NCI-H524 treated with DMSO at 0.1 percent for 48 hours (cell line): ENCODE measurements at regions not wholly inside any gene's neighbourhood (a gene's known extent, or its start where the extent isn't known, plus 50 kb on each side); places are given as distances from the start of the nearest gene placed in this dataset.

Experiments
- DNase-seq: peaks from one replicate; lab custom pipeline; 2025; lab: John Stamatoyannopoulos, UW

DNA sequence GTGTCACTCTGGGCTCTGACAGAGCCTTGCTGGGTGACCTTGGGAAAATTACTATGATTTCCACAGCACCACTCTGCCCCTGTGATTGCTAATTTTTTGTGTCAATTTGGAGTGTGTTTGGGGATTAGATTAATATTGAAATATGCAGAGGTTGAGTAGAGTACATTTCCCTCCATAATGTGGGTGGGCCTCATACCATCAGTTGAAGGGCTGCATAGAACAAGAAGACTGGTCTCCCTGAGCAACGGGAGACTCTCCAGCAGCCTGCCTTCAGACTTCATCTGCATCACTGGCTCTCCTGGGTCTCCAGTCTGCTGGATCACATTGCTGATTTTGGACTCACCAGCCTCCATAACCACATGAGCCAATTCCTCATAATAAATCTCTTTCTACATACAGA lies 313.7 kb downstream of the TNS1 start:
- DNase-seq: no peak

DNA sequence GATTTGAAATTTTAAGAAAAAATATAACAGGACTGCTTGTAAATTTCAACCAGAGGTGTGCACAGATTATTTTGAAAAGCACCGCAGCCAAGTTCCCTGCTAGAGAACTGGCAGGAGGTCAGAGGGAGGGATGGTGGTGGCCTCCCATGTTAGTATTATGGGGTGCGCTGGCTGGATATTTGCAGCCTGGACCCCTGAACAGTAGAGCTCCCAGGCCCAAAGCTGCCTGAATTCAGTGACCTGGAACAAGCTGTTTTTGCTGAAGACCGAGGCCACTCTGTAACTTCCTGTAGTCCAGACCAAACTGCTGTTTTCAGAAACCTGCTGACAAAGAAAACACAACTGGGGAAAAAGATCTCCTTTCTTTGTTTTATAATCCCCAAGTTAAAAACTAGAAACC lies 314.3 kb downstream of the TNS1 start:
- DNase-seq: no peak

DNA sequence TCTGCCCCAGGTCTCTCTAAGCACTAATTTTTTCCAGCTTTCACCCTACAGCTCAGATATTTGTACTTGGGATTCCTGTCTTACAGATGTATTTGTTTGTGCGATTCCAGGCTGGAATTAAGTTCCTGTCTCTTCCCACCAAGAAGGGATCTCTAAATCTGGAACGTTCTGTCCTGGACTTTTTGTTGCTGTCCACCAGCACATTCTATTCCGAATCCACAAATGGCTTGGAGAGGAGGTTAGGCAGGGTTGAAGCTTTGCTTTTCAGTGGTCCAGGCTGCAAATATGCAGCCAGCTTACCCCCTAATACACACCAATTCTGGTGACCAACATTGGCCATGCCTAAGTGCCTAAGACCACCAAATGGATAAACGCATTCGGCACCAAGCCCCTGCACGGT lies 315.0 kb downstream of the TNS1 start:
- DNase-seq: no peak

DNA sequence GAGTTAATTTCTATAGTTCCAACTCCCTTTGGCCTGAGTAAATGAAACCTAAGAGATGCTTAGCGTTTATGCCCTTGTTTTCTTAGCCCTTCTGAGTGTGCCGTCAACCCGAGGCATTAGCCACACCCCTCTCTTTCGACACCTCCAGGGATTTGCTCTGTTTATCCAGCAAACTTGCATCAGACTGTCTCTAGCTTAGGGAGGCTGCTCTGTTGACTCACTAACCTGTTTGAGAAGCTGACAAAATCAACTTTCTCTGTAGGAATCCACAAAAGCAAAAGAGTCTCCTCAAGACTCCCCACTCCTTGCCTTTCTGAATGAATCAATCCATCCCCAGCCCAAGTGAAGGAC lies 317.6 kb downstream of the TNS1 start:
- no peak for DNase-seq

DNA sequence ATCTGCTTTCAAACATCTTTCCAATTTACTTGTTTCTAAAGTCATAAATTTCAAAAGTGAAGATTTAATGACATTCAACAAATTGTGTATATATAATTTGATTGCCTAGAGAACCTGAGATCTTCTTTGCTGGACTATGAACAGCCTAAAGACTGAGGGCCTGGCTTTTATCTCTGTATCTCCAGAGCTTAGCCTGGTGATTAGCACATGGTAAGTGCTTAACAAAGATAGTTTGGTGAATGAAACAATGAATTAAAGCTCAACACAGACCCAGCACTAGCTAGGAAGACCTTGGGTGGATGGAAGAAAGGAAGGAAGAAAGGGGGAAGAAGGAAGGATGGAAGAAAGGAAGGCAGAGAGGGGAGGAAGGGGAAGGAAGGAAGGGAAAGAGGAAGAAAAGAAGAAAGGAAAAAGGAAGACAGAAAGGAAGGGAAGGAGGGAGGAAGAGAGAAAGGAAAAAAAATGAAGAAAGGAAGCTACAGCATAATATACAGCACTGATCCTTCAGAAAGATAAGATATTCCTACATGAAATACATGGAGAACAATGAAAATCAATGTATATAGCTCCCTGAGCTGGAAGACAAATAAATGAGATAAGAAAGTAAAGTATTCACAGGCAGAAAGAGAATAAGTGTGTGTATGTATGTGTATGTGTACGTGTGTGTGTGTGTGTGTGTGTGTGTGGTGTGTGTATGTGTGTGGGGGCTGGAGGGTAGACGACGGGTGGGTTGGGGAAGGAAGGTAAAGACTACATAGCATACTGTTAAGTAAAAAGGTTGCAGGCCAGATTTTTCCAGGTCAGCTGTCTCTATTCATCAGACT lies 318.2 kb downstream of the TNS1 start:
- DNase-seq: no peak

DNA sequence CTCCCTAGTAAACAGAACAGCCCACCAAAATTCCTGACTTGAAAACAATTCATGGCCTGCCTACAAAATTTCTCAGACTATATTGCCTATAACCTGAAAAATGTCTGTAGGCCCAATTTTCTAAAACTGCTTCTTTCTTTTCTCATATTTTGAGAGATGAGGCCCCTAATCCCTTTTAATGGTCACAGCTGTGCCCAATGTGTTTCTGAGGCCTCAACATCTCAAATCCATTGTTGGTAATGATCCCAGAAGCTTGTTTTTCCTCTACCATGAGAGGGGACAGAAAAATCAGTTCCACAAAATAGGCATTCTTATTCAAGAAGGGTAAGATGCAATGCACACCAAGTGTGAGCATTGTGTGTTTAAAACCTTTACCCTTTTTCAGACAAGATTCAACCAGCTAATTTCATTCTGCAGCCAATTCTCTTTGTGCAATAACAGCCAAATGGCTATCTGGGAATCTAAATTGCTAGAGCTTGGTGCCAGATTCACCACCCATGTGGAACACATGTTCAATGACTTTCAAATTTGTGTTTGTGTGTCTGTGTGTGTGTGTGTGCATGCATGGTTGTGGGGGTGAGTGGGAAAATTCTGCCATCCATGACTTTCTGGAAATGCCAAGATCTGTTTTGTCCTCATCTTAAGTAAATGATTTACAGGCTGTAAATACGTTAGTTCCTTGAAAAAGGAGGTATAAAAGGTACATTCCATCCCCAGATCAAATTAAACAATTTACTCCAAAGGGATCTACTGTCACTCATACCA lies 319.5 kb downstream of the TNS1 start:
- no peak for DNase-seq

DNA sequence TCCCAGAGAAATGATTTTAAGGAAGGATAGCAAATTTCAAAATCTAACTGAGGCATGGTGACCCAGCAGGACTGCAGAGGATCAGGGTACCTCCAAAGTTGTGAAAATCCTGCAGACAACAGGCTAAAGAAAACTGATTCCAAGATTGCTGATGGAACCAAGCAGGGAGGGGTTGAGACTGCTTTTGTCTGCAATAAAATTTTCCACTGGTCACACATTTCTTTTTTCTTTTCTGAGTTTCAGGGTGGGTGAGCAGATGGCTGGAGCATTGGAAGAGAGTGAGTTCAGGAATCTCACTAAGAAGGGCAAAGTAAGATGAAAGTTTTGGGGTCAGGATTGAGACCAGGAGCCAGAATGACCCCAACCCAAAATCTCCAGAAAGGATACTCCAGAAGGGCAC lies 321.0 kb downstream of the TNS1 start:
- no peak for DNase-seq

DNA sequence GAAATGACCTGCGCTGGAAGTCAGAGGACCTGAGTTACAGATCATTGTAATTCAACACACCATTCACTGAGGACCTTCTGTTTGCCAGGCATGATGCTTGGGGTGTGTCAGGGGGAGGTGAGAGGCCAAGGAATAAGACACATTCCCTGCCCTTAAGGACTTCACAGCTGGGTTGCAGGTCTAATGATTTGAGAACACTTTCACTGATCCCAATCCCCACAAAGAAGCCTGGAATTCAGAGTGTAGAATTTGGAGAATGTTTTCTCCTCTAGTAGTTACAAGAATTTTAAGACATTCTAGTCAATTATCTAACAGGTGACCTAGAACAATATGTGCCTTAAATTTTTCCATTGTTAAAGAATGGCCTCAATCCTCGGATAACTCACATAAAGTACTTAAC lies 322.4 kb downstream of the TNS1 start:
- DNase-seq: no peak

DNA sequence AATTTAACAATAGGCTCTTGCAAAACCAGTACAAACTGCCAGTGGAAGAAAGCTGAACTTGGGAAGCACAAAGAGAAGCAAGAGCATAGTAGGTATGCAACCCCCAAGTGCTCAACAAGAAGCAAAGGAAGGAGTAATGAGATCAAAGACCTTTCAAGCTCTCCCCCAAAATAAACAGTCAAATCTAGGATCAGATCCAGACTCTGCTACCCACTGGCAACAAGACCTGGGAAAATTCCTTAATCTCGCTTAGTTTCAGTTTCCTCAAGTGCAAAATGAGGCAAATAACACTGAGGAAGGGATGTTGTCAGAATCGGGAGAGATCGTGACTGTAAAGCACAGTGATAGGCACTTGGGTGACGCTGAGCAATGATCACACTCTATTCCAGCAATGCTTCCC lies 329.2 kb downstream of the TNS1 start:
- no peak for DNase-seq

DNA sequence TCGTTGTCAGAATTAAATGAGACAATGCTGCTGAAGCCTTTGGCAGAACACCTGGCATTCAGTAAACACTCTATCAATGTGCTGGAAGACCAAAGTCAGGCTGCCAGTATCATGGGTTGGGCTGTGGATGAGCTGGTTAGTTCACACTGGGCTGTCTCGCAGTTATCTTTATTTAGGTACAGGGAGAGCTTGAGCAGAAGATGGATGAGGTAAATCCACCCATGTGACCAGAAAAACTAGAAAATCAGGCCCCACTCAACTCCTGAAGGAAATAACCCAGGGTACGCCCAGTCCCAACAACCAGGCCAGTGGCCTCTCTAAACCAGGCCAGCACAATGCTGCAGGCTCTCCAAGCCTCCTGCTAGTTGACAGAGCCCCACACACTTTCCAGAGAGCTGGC lies 330.3 kb downstream of the TNS1 start:
- no peak for DNase-seq

DNA sequence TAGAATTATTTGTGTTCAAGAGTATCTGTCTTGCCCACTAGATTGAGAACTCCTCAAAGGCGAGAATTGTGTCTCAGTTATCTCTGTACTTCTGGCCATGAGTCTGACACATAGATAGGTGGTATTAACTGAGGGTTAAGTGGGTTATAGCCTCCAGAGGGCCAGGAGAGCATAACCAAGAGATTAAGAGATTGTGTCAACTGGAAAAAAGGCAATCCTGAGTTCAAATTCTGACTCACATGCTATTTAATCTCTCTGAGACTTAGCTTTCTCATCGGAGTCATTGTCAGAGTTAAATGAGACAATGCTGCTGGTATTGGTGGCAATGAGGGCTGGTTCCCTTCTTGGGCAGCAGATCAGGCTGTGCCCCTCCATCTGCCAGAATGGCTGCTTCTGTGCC lies 330.9 kb downstream of the TNS1 start:
- no peak for DNase-seq

DNA sequence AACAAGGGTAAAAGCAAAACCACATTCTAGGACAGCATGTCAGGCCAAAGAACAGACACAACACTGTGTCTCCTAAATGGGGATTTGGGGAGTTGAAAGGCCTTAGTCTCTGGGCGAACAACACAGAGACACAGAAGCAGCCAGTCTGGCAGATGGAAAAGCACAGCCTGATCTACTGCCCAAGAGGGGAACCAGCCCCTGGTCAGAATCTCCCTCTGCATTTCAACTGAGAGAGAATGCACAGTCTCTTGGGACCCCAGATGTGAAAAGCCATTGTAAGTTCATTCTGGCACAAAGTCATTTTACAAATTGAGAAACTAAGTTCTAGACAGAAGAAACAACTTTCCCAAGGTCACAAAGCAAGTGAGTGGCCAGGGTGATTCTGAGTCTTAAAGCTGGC lies 331.7 kb downstream of the TNS1 start:
- DNase-seq: no peak

DNA sequence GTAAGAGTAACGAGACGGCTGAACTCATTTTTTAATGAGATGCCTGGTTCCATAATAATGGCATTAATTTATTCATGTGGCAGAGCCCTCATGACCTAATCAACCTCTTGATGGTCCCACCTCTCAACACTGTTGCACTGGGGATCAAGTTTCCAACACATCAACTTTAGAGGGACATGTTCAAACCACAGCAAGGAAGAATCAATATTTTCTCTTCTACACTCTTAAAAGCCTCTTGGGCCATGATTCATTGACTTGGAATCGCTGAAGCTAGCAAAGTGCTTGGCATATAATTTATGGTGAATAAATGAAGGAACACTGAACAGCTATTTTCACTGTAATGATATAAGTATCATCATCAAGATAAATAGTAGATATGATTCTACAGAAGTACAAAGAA lies 333.0 kb downstream of the TNS1 start:
- no peak for DNase-seq

DNA sequence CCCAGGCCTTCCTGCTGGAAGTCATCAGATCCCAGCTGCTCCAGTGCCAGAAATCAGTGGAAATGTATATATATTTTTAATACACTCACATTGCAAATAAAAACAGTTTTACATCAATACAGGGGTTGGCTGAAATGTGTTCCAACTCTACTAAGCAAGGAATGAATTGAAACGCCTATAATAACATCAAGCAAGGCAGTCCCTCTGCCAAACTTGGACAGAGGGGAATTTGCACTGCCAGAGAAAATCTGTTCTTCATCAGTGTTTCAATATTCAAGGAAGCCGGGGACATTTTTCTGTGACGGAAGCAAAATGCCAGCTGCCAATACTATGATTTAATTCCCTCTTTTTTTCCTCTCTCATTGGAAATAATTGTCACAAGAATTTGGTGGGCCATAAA lies 335.3 kb downstream of the TNS1 start:
- no peak for DNase-seq

DNA sequence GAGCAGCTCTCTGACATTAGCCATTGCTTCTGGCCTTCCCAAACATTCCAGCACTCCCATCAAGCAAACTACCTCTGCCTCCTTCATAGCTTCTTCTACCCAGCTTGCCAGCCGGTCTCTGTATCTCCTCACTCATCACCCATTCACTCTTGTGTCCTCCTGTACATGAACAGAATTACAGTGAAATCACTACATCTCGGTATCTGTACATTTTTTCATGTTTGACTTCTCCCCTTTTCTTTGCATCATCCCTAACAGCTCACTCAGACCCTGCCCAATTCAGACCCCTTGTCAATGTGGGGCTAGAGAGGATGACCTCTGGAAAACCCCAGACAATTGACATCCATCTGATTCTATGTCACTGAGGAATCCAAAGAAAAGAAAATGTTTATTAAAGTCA lies 335.8 kb downstream of the TNS1 start:
- no peak for DNase-seq

DNA sequence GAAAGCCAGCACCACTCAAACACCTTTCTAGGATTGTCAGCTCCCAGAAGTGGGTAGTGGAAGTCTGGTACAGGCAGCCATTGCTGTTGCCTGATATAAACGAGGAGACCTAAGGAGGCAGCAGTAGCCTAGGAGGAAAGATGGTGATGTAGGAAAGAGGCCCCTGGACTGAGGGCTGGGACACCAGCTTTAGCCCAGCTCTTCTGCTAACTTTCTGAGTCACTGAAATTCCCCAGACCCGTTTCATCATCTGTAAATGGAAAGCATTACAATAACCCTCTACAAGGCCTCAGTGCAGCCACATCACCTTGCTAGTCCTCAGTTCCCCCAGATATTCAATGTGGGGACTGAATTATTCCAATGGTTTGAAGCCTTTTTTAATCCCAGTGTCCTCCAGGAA lies 336.5 kb downstream of the TNS1 start:
- no peak for DNase-seq

DNA sequence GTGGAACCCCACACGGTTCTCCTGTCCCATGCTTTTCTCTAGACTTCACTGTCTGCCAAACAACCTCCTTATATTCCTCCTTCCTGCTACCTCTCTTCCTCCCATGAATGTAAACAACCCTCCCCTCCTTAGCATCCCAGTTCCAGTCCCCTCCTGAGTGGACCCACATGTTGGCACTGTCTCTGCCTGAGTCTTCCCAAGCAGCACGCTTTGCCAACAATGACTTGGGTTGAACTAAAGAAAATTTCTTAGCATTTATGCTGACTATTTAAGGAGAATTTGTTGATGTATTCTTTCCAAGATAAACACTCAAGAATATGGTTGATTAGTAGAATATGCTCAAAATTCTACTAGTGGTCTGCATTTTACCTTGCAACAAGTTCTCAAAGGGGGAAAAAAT lies 338.0 kb downstream of the TNS1 start:
- no peak for DNase-seq

DNA sequence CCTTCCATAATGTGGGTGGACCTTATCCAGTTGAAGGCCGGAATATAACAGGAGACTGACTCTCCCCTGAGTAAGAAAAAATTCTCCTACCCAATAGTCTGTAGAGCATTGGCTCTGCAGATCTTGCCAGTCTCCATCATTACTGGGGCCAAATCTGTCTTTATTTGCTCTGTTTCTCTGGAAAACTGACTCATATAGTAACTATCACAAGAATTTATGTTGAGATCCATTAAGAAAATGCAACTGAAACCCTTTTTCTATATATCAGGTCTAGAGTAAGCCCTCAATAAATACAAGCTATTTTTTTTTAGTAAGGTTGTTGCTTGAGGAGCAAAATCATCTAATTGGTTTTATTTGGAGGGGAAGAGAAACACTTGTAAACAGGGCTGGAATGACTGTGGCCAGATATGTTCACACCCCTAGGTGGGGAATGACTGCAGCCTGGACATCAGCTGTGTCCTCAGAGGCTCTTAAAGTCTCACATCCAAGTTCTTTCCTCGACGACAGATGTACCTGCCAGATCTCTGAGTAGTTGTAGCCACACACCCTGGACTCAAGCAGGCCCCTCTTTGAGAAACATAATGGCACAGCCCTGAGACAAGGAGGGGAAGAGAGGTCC lies 339.7 kb downstream of the TNS1 start:
- DNase-seq: no peak

DNA sequence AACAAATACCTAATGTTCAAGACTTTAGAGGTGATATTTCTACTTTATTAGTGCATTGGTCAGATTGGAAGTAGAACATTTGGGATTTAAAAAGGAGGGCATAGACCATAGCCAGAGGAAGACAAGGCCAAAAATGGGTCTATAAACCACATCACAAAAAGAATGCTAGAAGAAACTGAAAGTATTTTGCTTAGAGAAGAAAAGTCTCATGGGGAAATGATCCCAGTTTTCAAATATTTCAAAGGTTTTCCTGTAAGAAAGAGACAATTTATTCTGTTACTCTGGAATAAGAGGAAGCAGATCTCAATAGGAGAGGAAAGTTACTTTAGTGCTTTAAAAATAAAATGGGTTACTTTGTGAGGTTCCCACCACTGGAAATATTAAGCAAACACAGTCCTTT lies 341.4 kb downstream of the TNS1 start:
- DNase-seq: no peak

DNA sequence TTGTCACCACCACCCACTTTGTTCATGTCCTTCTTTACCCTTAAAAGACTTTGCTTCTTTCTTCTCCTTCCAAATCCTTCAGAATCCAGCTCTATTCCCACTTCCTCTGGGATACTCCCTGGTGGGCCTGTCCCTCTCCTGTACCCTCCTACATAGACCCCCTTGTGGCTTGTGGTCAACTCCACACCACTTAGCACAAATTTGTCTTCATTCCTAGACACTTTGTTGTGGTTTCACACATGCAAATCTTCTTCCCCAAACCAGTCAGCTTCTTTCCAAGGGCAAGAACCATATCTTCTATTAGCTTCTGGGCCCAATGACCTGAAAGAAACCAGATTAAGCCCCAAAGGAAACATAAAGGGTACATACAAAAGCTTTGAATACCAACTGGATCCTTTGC lies 342.4 kb downstream of the TNS1 start:
- no peak for DNase-seq

DNA sequence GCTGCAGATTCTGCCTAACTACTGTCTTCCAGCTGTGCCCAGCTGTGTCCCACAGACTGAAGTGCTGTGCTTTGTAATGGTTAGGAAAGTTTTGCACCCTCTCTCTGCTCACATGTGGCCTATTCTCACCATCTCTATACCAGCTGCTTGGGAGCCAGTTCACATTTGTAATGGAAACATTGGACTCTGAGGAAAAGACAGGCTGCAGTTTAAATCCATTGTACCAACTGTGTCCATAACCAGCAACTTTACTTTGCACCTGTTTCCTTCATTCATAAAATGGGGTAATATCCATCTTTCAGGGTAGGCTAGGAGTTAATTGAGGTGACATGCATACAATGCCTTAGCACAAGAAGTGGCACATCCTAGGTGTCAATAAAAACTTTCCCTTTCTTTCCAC lies 344.0 kb downstream of the TNS1 start:
- no peak for DNase-seq

DNA sequence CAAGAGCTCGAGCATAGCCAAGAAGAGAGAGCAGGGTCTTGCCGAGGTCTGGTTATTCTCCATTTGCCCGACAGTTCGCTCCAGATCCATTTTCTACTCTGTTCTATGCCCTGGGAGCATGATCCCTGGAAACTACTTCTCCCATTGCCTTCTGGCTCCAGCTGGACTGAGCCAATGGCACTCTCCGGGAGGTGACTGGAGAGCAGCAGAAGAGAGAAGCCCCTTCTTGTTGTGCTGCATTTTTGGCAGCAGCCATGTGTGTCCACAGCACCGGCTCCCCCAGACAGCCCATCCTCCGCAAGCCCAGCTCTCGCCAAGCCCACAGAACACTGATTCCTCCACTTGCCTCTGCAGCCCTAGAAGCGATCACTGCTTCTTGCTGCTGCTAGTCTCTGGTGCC lies 345.5 kb downstream of the TNS1 start:
- DNase-seq: no peak

DNA sequence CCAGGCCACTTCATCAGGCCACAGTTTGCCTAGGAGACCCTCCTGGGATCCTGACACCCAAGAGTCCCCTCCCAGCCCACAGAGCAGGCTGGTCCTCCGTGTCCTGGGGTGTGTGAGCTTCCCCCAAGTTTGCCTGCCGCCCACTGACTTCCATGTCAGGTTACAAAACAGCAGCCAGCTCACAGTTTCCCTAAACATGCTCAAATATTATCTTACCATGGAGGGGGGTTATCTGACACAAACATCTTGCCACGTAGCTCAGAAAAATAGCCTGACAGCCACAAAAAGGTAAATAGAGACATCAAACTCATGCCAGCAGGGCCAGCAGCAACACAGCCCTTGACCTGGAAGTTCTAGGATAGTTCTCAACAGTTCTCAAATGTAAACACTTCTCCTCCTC lies 346.5 kb downstream of the TNS1 start:
- no peak for DNase-seq
